GM21367 (cell line): ENCODE measurements at regions not wholly inside any gene's neighbourhood (a gene's known extent, or its start where the extent isn't known, plus 50 kb on each side); places are given as distances from the start of the nearest gene placed in this dataset.
"Not testable (repeated sequence)": the region's sequence is repeated elsewhere in the genome, so short reads cannot be mapped to it uniquely, and the experiment has no call there.

Source experiments
- ATAC-seq: cut with Tn5 transposase; IDR thresholded peaks from one replicate; pipeline ENCODE4 v1.9.1; 2021; ENCODE audit not compliant: unreplicated experiment

DNA sequence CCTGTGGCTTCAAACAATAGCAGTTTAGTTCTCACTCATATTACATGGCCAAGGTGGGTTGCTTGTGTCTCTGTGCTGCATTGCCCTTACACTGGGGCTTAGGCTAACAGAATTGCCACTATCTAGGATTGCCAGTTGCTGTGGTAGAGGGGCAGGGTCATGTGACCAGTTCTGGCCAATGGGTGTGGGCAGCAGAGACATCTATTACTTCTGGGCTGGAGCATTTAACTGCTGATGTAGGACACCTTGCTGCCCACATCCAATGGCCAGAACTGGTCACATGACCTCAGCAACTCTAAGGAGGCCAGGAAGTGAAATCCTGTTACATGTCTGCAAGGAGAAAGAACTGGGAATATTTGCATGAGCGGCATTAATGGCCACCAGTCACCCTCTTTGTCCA is 199.3 kb downstream of the C9orf152 start:
- no peak for ATAC-seq

DNA sequence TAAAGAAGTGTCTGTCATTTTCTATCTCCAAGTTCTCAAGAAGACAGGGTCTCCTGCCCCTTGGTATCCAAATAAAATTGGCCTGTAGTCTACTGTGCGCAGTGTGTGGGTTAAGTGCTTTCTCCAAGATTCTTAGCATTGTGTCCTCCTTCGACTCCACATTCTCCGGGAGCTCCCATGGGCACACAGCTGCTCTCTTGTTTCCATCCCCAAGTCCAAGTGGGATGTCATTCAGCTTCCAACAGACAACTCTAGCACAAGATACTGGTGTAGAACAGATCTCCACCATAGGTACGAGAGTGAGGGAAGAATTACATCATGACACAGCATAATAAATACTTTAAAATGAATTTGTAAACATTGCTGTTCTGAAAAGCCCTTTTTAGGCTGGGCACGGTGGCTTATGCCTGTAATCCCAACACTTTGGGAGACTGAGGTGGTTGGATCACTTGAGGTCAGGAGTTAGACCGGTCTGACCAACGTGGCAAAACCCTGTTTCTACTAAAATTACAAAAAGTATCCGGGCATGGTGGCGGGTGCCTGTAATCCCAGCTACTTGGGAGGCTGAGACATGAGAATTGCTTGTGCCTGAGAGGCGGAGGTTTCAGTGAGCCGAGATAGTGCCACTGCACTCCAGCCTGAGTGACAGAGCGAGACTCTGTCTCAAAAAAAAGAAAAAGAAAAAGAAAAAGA is 196.2 kb downstream of the C9orf152 start:
- ATAC-seq, result no peak

DNA sequence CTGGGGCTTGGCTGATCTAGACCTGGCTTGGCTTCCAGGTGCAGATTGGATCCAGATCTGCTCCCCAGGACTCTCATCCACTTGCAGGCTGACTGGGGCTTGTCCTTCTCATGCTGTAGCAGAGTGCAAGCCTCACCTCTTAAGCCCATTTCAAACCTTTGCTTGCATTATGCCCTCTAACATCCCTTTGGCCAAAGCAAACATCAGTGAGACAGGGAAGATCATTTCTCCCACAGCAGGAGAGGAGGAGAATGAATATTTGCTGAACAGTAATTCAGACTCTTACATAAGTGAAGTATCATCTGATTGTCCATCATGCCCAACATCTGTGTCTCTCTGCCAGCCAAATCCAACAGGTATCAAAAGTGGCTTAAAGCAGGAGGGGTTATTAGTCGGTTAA is 194.9 kb downstream of the C9orf152 start:
- no peak for ATAC-seq

DNA sequence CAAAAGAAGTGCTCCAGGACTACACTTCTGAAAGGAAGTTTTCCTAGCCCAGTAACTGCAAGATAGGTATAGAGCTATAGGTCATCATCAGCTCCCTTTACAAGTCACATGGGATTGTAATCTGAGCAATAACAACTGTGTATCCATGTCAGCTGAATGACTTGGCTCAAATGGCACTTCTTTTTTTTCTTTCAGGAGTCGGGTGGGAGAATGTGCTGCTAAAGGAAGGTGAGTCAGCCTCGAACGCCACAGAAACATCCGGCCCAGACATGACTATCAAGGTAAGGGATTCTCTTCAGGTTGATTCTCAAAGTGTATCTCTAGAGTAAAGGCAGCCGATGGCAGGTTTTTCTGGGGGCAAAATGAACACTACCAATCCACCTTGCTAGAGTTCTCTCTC is 192.2 kb downstream of the C9orf152 start:
- no peak for ATAC-seq

DNA sequence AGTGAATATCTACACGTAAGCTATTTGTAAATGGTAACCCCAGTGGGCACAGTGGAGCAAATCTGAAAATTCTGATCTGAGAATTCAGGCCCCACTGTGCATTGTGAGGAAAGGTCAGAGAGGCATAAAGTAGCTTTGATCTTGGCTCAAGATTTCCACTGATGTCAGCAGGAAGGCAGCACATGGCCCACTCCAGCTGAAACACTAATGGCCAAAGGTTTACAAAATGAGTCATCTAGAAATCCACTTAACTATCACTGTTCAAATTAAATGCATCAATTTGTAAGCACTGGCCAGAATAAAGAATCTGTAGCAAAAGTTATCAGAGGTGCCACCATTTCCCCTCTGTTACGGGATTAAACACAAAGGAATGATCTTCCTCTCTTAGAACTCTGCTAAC is 191.6 kb downstream of the C9orf152 start:
- no peak for ATAC-seq

DNA sequence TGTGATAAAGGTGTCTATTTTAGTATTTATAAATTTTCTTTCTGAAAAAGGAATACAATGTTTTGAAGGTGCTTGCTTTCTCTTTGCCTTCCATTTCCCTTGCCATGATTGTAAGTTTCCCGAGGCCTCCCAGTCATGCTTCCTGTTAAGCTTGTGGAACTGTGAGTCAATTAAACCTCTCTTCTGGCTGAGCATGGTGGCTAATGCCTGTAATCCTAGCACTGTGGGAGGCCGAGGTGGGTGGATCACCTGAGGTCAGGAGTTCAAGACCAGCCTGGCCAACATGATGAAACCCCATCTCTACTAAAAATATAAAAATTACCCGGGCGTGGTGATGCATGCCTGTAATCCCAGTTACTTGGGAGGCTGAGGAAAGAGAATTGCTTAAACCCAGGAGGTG is 187.7 kb downstream of the C9orf152 start:
- not testable (repeated sequence) for ATAC-seq

DNA sequence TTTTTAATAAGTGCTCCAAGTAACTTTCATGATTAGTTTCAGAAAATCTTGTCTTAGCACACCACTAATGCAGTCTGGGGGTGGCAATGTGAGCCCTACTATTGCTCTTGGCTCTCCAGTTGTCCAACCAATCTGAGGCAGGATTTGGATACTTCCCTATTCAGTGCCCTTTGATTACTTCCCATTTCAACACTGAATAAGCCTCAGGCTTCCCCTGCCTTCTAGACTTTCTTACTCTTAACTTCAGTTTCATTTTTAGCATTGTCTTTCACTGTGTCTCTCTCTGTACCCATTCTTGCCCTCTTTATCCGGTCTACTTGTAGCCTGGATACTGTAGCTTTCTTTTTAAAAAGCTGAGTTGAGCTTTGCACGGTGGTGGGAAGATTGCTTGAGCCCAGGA is 186.1 kb downstream of the C9orf152 start:
- peak; percentile 96 for ATAC-seq

DNA sequence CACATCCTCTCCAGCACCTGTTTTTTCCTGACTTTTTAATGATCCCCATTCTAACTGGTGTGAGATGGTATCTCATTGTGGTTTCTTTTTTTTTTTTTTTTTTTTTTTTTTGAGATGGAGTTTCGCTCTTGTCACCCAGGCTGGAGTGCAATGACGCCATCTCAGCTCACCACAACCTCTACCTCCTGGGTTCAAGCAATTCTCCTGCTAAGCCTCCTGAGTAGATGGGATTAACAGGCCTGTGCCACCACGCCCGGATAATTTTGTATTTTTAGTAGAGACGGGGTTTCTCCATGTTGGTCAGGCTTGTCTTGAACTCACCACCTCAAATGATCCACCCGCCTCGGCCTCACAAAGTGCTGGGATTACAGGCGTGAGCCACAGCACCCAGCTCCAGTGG is 184.7 kb downstream of the C9orf152 start:
- not testable (repeated sequence) for ATAC-seq

DNA sequence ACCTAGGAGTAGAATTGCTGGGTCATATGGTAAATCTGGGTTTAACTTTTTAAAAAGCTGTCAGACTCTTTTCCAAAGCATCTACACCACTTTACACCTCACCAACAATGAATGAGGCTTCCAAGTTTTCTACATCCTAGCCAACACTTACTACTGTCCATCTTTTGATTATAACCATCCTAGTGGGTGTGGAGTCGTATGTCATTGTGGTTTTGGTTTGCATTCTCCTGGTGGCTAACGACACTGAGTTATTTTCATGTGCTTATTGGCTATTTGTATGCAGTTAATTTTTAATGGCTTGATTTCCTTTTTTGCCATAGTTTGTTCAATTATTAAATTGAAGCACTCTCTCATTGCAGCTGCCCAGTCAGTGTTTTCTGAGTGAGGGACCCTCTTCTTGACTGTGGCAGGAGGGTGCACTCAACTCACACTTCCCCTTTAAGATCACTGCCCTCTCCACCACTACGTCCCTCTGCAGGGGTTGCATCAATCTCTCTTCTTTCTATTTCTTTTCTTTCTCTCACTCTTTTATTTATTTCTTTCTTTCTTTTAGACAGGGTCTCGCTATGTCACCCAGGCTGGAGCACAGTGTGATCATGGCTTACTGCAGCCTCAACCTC is 182.3 kb downstream of the C9orf152 start:
- no peak for ATAC-seq

DNA sequence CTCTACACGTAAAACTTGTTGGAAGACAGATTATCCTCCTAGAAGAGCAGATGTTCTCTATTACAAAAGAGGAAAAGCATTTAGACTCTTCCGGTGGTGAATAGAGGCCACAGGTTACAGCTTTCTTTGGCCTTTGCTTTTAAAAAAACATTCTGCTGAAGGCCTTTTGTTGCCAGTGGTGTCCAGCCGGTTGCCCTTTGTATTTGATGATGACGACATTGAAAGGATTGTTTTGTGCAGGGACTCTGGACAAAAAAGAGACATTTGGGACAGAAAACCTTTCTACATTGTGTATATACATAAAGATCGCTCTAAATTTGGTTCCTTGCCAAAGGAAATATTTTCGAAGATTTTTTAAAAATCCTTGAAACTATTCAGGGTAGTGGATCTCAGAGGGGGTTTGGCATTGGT is 180.3 kb downstream of the C9orf152 start:
- ATAC-seq, result no peak

DNA sequence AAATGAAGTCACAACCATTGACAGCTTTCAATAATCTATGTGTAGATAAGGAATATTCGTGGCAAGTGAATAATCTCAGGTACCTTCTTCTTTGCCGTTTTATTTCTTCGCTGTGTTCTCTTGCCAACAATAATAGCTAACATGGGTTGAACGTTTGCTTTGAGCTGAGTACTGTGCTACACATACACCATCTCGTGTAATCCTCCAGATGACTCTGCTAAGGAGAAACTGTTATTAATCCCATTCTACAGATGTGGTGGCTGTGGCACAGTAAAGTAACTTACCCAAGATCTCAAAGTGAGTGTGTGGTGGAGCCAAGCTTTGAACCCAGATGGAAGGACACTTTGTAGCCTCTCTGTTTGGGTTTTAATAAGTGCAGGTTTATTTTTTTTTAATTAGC is 179.7 kb downstream of the C9orf152 start:
- ATAC-seq, result no peak

DNA sequence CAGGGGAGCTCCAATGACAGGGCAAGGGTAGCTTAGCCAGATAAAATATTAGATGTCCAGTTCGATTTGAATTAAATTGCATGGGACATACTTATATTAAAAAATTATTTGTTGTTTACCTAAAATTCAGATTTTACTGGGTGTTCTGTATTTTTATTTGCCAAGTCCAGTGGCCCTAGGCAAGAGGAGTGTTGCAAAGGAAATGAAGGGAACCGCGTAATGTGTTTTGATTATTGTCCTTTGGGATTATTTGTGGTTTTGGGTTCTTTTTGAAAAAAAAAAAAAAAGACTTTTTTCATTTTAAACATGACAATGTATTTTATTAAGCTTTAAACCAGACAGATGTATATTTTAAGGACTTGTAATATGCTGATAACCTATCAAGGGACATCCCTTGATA is 179.3 kb downstream of the C9orf152 start:
- no peak for ATAC-seq

DNA sequence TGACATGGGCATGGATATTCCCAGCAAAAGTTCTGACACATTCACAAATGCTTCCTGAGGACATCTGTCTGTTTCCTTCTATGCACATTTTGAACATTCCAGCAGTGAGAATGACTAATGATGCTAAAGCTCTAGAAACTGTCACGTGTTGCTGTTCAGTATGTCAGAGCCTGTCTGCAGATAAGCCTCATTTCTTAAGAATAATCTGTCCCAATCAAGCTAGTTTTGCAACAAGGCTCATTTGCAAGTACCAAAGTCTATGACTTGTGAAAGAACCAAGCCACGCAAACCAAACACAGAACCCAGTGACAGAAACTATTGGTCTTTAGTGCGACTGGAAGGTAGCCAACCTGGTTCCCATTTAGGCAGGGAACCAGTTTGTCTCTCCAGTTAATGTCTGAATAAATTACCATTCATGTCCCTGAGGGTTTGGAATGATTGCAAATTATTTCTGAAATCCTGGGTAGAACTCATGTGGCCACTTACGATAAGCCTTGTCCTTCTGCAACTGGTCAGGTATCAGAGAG is 178.5 kb downstream of the C9orf152 start:
- ATAC-seq, result no peak

DNA sequence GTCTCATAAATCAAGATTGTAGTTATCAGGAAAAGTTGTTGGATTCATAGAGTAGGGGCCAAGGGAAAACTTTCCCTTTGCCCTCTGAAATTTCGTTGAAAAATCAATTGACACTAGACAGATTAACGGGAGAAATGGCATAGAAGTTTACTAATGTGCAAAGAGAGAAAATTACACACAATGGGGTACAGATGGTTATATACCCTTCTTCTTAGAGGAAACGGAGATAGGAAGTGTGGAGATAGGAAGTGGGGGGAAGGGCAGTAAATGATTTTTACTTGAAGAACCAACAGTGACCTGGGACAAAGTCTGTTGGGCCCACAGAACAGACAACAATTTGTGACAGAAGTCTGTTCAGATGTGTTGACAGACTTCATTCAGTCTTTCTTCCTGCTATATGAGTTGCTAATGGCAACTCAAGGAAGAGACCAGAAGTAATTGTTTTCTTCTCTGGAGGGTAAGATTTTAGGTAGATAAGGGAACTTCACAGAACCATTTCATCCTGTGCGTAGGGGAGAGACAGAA is 177.9 kb downstream of the C9orf152 start:
- no peak for ATAC-seq

DNA sequence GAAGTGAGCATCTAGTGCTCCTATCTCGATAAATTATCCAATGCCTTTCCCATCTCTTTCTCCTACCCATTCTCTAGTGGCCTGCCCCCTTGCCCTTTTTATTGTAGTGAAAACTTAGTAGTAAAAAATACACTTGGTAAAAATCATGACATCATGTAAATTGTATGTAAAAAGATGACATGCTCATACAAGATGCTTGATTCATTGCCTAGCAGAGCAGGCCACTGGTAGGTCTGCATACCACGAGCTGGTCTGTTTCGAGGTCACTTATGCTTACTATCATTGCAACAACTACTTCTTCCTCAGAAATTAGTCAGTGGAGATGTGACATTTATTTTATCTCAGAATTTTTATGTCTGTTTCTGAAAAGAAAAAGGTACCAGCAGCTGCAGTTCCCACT is 177.3 kb downstream of the C9orf152 start:
- no peak for ATAC-seq

DNA sequence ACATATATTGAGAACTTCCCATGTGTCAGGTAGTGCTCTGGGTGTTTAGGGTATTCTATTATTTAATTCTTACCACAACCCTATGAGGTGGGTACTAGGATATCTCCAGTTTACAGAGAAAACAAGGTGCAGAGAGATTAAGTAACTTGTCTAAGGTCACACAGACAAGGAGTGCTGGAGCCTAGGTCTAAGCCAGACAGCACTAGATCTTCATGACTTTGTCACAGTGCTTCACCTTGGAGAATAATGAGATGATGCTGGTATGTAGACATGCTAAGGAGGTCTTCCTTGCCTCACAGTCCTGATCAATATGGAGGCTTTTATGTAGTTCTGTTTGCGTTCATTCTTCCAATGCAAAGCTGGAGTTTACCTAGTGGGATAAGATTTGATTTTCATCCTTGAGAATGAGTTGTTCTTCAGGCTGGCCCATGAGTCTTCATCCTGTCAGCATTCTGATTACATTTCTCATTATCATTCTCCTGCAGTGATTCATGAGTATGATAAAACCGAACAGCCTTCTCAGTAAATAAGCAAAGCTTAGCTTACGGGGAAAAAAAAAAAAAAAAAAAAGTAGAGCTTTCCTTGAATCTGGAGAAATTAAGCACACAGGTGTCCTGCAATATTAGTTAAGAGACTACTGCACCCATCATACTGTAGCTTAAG is 176.3 kb downstream of the C9orf152 start:
- no peak for ATAC-seq

DNA sequence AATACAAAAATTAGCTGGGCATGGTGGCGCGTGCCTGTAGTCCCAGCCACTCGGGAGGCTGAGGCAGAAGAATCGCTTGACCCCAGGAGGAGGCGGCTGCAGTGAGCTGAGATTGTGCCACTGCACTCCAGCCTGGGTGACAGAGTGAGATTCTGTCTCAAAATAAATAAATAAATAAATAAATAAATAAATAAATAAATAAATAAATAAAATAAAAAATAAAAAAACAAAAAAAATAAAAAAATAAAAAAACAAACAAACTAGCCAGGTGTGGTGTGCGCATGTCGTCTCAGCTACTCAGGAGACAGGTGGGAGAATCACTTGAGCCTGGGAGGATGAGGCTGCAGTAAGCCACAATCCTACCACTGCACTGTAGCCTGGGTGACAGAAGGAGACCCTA is 175.4 kb downstream of the C9orf152 start:
- not testable (repeated sequence) for ATAC-seq

DNA sequence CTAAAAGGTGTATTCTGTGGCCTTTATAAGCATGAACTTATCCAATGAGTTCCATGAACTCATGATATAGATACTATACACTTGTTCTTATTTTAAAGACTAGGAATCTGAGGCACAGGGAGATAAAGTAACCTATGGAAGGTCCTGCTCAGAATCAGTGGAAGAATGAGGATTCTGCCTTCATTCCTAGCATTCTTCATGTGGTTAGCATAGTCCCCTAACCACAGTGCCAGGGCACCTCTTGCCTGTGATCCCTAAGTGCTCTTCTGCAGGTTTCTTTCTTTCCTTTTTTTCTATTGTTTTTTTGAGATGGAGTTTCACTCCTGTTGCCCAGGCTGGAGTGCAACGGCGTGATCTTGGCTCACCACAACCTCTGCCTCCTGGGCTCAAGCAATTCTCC is 174.1 kb downstream of the C9orf152 start:
- ATAC-seq, result no peak

DNA sequence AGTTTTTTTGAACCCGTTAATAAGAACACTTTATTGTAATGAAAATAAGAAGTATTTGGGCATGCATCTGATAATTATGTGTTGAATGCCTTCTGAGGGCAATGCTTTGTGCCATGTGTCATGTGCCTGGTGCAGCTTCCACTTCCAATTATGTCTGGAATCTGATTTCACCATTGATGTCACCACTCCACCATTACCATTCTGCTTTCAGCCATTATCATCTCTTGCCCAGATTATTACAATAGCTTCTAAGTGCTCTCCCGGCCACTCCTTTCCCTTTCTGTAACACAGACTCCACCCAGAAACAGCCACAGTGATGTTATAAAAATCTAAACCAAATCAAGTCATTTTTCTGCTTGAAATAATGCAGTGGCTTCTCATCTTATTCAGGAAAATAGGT is 171.7 kb downstream of the C9orf152 start:
- ATAC-seq, result no peak

DNA sequence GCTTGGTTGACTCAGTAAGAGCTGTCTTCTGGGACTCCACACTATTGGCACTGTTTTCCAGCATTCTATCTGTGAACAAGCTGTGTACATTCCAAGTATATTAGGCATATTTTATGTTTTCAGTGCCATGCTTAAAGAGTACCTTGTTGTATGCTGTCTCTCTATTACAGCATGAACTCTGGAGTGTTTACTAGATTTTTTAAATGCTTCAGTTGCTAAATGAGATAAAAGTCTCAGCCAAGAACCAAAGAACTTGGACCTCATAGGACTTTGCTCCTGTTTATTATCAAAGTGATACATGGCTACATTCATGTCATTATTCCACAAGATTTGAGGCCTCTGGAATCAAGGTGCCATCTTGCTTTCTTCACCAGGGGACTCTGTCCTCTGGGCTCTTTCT is 167.2 kb downstream of the C9orf152 start:
- no peak for ATAC-seq

DNA sequence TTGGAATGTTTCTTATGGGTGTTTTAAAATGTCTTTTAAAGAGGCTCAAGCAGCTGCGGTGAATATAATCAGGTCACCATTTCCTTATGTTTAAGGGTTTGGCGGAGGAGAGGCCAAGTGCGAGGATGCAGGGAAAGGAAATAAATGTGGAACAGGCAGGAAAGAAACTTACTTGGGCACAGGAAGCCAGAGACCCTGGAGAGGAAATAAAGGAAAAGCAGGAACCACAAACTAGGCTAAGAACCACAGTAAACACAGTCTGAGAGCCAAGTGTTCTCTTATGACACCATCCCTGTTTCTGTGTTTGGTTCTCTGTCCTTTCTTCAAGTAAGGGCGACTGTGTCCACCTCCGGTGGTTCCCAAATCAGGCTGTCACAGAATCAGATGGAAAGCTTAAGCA is 166.5 kb downstream of the C9orf152 start:
- ATAC-seq, result no peak
